Fibroblast of lung (primary cell): ENCODE measurements at regions not wholly inside any gene's neighbourhood (a gene's known extent, or its start where the extent isn't known, plus 50 kb on each side); places are given as distances from the start of the nearest gene placed in this dataset.

Experiments used
- EZH2 ChIP-seq: IDR thresholded peaks from 2 replicates; pipeline ENCODE4 v1.5.1; 2012; ENCODE audit warnings: low read length, control low read depth, mild to moderate bottlenecking; ENCODE audit errors: missing control alignments
- TF ChIP-seq, protein P1 (sequence below), 2 donors: IDR thresholded peaks in 1 of 2; conservative IDR thresholded peaks in 1 of 2; 1 replicate in 1 of 2; 2 replicates in 1 of 2; pipeline ENCODE4 v1.5.1; 2011 to 2012; ENCODE audit warnings: low read length in 2 of 2, control low read depth in 1 of 2, inconsistent platforms in 1 of 2, low read depth in 1 of 2, mild to moderate bottlenecking in 1 of 2

DNA sequence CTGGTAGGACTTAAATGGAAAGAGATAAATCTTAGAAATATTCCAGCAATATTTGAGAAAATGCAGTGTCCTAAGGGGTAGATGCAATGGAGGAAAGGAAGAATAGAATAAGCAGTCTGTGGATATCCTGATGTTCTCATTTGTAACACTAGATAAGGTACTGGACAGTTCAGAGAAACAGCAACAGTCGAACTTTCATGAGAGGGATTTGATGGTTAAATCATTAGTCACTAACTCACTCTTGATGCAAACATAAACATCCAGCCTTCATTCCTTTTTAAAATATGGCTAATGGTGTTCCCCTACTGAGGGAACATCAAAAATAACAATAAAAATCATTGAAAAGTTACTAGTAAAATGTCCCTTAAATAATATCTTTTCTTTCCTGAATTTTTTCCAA is 211.4 kb upstream of the SLC39A10 start:
- TF ChIP-seq, protein P1, sequence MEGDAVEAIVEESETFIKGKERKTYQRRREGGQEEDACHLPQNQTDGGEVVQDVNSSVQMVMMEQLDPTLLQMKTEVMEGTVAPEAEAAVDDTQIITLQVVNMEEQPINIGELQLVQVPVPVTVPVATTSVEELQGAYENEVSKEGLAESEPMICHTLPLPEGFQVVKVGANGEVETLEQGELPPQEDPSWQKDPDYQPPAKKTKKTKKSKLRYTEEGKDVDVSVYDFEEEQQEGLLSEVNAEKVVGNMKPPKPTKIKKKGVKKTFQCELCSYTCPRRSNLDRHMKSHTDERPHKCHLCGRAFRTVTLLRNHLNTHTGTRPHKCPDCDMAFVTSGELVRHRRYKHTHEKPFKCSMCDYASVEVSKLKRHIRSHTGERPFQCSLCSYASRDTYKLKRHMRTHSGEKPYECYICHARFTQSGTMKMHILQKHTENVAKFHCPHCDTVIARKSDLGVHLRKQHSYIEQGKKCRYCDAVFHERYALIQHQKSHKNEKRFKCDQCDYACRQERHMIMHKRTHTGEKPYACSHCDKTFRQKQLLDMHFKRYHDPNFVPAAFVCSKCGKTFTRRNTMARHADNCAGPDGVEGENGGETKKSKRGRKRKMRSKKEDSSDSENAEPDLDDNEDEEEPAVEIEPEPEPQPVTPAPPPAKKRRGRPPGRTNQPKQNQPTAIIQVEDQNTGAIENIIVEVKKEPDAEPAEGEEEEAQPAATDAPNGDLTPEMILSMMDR (conservative IDR thresholded peaks at IDR 0.05 in 1 of 2, IDR thresholded peaks at IDR 0.05 in 1 of 2; ENCODE audit: low read depth in 1 of 2, low read length in 2 of 2): no peak
- no peak for TF ChIP-seq EZH2
